GM12891 (cell line): ENCODE measurements at regions not wholly inside any gene's neighbourhood (a gene's known extent, or its start where the extent isn't known, plus 50 kb on each side); places are given as distances from the start of the nearest gene placed in this dataset.
"Not testable (repeated sequence)": the region's sequence is repeated elsewhere in the genome, so short reads cannot be mapped to it uniquely, and the experiment has no call there.

ENCODE experiments used
- DNase-seq: peaks from one replicate; pipeline ENCODE4 v3.0.0; 2011; ENCODE audit warnings: low spot score; ENCODE audit not compliant: insufficient read length
- FAIRE-seq: peaks from 2 replicates; lab custom pipeline; 2011; peaks lifted over from hg19 to GRCh38; lab: Jason Lieb, UNC
- PAX5 ChIP-seq: IDR thresholded peaks from 2 replicates; pipeline ENCODE4 v1.6.1; 2011; ENCODE audit warnings: low read length, moderate library complexity, mild to moderate bottlenecking; ENCODE audit not compliant: insufficient read depth, severe bottlenecking
- POLR2A ChIP-seq: IDR thresholded peaks from 2 replicates; pipeline ENCODE4 v1.6.1; 2011; ENCODE audit warnings: low read depth, low read length, control low read depth
- POLR2AphosphoS5 ChIP-seq: IDR thresholded peaks from 2 replicates; pipeline ENCODE4 v1.6.1; 2011; ENCODE audit warnings: low read depth, low read length, control low read depth
- POU2F2 ChIP-seq: IDR thresholded peaks from 2 replicates; pipeline ENCODE4 v1.6.1; 2011; ENCODE audit warnings: low read depth, mild to moderate bottlenecking, control low read depth, low read length, moderate library complexity
- SPI1 ChIP-seq: IDR thresholded peaks from 2 replicates; pipeline ENCODE4 v1.6.1; 2011; ENCODE audit warnings: low read depth, low read length, control low read depth
- TAF1 ChIP-seq: IDR thresholded peaks from 2 replicates; pipeline ENCODE4 v1.6.1; 2011; ENCODE audit warnings: low read depth, low read length, control low read depth

DNA sequence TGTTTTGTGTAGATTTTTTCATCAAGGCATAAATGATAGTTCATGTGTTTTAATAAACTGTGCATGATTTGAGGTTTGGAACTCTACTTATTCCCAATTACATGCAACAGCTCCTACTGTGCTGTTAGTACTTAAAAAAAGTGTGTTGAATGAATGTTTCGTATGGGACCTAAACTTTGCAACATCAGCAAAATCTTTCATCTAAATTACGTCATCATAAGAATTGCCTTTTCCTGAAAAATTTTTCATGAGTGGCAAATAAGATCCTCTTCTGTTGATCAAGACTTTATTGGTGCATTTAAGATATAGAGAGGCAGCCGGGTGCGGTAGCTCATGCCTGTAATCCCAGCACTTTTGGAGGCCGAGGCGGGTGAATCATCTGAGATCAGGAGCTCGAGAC, 826.1 kb downstream of the SEMA5A start:
- FAIRE-seq (no peak), DNase-seq (no peak)
- no peak for TF ChIP-seq POLR2A
- TF ChIP-seq PAX5, result no peak
- TF ChIP-seq POLR2AphosphoS5, result no peak
- TF ChIP-seq POU2F2, result no peak

GRCh38 chr5:8720506-8720905, 825.4 kb downstream of the SEMA5A start:
- TF ChIP-seq TAF1, result no peak
- TF ChIP-seq POLR2AphosphoS5, result no peak
- no peak for TF ChIP-seq SPI1
- TF ChIP-seq POU2F2, result no peak
- TF ChIP-seq POLR2A, result no peak
- no peak for TF ChIP-seq PAX5
- DNase-seq (no peak), FAIRE-seq (no peak)

- no peak for FAIRE-seq
- TF ChIP-seq POLR2A, result no peak
- TF ChIP-seq POLR2AphosphoS5, result no peak
- no peak for DNase-seq
Measured at GRCh38 chr5:8721536-8721935, 824.3 kb downstream of the SEMA5A start.

- no peak for TF ChIP-seq PAX5
- no peak for TF ChIP-seq TAF1
- TF ChIP-seq POLR2AphosphoS5, result no peak
- TF ChIP-seq POU2F2, result no peak
- TF ChIP-seq SPI1, result no peak
- TF ChIP-seq POLR2A, result no peak
Measured at GRCh38 chr5:8726383-8727036, 819.4 kb downstream of the SEMA5A start.

GRCh38 chr5:8727396-8727795, 818.5 kb downstream of the SEMA5A start:
- FAIRE-seq, result no peak

More at GRCh38 chr5:8726383-8727036, 819.4 kb downstream of the SEMA5A start:
- no peak for DNase-seq
- no peak for FAIRE-seq

DNA sequence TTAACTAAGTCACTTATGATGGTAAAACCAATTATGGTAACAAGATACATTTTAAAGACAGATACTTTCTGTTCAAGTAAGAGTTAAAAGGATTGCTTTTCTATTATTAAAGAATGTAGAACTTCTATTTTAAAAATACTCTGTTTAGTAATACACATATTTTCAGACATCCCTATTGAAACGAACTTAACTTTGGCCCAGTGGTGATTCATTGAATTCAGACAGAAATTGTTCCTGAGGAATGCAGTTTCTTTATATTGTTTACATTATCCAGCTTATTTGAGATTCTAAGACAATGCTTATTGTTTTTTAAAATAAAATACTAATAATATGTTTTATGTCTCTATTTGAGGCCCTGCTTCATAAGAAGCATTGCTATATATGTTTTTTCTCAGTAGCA, 816.4 kb downstream of the SEMA5A start:
- FAIRE-seq (no peak), DNase-seq (no peak)
- TF ChIP-seq TAF1, result no peak
- TF ChIP-seq POU2F2, result no peak
- no peak for TF ChIP-seq POLR2A
- TF ChIP-seq SPI1, result no peak
- TF ChIP-seq PAX5, result no peak
- TF ChIP-seq POLR2AphosphoS5, result no peak

More at GRCh38 chr5:8727396-8727795, 818.5 kb downstream of the SEMA5A start:
- no peak for TF ChIP-seq PAX5
- TF ChIP-seq POU2F2, result no peak
- DNase-seq, result no peak

- DNase-seq (no peak), FAIRE-seq (no peak)
- TF ChIP-seq SPI1, result no peak
Measured at GRCh38 chr5:8730194-8730593, 815.7 kb downstream of the SEMA5A start.

GRCh38 chr5:8731110-8731509, 814.8 kb downstream of the SEMA5A start:
- DNase-seq, FAIRE-seq: not testable (repeated sequence)

DNA sequence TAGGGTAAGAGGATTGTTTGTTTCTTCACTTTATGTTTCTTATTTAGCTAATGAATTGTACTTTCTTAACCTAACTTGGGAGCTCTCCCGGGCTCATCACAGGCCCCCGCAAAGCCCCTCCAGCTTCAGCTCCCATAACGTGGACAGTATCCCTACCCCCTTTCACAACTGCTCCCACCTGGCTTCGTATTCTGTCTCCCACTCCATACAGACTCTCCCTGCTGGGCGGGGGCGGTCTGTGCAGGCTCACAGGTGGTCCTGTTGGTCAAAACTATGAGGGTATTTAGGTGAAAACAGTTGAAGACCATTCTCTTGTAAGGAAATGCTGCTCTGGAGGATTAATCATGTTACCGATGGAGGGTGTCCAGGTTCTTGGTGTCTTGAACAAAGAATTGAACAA, 805.3 kb downstream of the SEMA5A start:
- FAIRE-seq, result no peak
- TF ChIP-seq POU2F2, result no peak
- no peak for TF ChIP-seq POLR2A
- no peak for TF ChIP-seq TAF1
- no peak for TF ChIP-seq SPI1
- TF ChIP-seq POLR2AphosphoS5, result no peak
- TF ChIP-seq PAX5, result no peak

DNA sequence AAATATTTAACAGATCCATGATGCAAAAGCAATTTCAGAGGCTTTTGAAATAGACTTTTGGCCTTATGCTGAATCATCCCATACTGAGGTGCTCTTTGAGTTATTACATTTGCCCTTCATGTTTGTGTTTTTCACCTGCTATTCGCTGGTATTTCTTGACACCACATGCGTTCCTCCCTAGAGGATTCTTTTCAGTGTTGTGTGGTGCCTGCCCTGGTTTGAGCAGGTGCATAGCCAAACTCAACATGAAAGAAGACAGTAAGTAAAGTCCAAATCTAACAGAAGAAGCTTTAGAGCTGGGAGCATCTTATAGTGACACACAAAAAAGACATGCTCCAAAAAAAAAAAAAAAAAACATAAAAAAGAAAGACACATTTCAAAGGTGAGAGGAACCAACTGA, 796.3 kb downstream of the SEMA5A start:
- TF ChIP-seq PAX5, result no peak
- DNase-seq, result no peak
- no peak for FAIRE-seq

More for the DNA sequence above, 805.3 kb downstream of the SEMA5A start:
- no peak for DNase-seq

- TF ChIP-seq POU2F2 (no peak), PAX5 (no peak), POLR2A (no peak), SPI1 (no peak), TAF1 (no peak)
- DNase-seq (no peak), FAIRE-seq (no peak)
Measured at GRCh38 chr5:8750100-8750499, 795.8 kb downstream of the SEMA5A start.

DNA sequence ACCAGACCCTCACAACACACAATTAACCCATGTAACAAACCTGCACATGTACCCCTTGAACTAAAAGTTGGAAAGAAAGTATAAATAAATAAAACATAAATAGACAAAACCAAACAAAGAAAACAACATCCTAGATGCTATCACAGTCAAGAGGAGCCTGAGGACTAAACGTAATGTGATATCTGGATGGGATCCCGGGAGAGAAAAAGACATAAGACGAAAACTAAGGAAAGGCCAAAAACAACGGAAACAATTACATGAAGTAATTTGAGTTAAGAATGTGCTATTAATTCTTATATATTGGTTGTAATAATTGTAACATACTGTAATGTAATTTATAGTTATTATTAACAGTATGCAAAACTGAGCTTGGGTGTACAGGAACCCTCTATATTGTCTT, 793.9 kb downstream of the SEMA5A start:
- TF ChIP-seq SPI1 (no peak), PAX5 (no peak), POU2F2 (no peak), POLR2A (no peak), TAF1 (no peak), POLR2AphosphoS5 (no peak)
- DNase-seq (no peak), FAIRE-seq (no peak)
